ENCODE measurements at regions not wholly inside any gene's neighbourhood (a gene's known extent, or its start where the extent isn't known, plus 50 kb on each side); places are given as distances from the start of the nearest gene placed in this dataset.

GRCh38 chr12:47305464-47305863, 225.7 kb upstream of the AMIGO2 start:
- H3K4me3 ChIP-seq (ENCODE audit: low read length): no peak overlapping the region
- TF ChIP-seq, protein P1, sequence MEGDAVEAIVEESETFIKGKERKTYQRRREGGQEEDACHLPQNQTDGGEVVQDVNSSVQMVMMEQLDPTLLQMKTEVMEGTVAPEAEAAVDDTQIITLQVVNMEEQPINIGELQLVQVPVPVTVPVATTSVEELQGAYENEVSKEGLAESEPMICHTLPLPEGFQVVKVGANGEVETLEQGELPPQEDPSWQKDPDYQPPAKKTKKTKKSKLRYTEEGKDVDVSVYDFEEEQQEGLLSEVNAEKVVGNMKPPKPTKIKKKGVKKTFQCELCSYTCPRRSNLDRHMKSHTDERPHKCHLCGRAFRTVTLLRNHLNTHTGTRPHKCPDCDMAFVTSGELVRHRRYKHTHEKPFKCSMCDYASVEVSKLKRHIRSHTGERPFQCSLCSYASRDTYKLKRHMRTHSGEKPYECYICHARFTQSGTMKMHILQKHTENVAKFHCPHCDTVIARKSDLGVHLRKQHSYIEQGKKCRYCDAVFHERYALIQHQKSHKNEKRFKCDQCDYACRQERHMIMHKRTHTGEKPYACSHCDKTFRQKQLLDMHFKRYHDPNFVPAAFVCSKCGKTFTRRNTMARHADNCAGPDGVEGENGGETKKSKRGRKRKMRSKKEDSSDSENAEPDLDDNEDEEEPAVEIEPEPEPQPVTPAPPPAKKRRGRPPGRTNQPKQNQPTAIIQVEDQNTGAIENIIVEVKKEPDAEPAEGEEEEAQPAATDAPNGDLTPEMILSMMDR (conservative IDR thresholded peaks at IDR 0.05; ENCODE audit: low read depth, low read length): no peak
- DNase-seq (ENCODE audit: low read depth): no peak

- DNase-seq (ENCODE audit: low read depth): no peak
- TF ChIP-seq, protein P1 (conservative IDR thresholded peaks at IDR 0.05; ENCODE audit: low read depth, low read length): no peak
- no peak overlapping the region for H3K4me3 ChIP-seq (ENCODE audit: low read length)
Measured at GRCh38 chr12:47303995-47304560, 224.3 kb upstream of the AMIGO2 start.

DNA sequence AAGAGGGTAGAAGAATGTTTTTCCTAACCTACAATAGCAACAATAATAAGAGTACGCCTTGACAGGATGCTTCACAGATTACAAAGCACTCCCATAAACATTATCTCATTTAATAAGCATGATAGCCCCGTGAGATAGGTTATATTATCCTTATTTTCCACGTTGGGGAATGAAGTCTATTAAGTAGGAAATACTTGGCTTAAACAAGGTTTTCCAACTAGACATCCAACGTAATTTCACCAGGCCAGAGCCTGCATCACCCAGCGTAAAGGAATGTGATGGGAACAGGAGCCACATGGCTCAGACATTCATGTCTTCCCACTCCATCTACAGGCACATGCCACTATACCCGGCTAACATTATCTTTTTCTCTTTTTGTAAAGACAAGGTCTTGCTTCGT, 223.4 kb upstream of the AMIGO2 start:
- TF ChIP-seq, protein P1 (conservative IDR thresholded peaks at IDR 0.05; ENCODE audit: low read depth, low read length): no peak
- no peak for DNase-seq (ENCODE audit: low read depth)

DNA sequence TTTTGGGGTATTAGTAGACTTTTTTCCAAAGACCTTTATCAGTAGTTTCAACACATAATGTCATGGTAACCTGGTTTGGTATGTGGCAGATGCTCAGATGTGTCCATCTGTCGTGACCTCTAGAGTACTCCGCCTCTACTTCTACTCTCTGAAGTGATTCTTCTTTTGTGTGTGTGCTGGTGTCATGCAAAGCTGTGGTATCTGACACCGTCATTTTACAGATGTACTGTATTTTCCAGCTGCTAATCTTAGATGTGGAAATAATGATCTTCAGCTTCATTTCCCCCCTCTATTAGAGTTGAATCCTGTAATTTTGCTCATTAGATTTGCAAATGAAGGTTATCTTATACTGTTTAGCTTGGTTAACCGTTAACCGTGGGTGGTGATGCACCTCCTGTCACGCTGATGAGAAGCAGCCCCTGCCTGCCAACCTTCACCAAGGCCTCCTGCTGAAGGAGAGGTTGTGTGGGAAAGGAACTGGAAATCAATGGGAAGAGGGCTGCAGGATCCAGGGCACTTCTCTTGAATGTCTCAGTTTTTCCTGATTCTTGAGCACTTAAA, 222.4 kb upstream of the AMIGO2 start:
- TF ChIP-seq, protein P1 (conservative IDR thresholded peaks at IDR 0.05; ENCODE audit: low read depth, low read length): no peak
- no peak for DNase-seq (ENCODE audit: low read depth)

More for the DNA sequence above, 223.4 kb upstream of the AMIGO2 start:
- H3K4me3 ChIP-seq (ENCODE audit: low read length): no peak overlapping the region

DNA sequence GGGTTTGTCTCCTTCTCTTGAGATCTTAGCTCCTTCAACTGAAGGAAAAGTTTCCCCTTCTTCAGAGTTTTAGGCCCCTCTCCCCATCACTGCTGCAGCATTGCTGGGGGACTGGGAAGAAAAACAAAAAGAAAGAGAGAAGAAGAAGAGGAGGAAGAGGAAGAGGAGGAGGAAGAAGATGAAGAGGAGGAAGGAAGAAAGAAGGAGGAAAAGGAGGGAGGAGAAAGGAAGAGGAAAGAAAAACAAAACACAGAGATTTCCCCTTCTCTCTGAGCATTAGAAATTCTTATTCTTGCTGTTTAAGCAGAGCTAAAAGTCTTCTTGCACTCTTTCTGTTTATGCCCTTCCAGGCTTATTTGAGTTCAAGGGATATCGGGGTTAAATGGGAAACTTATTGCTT, 219.8 kb upstream of the AMIGO2 start:
- no peak for DNase-seq (ENCODE audit: low read depth)
- TF ChIP-seq, protein P1 (conservative IDR thresholded peaks at IDR 0.05; ENCODE audit: low read depth, low read length): no peak
- no peak overlapping the region for H3K4me3 ChIP-seq (ENCODE audit: low read length)

More for the DNA sequence above, 222.4 kb upstream of the AMIGO2 start:
- no peak overlapping the region for H3K4me3 ChIP-seq (ENCODE audit: low read length)

- DNase-seq (ENCODE audit: low read depth): no peak
- H3K4me3 ChIP-seq (ENCODE audit: low read length): no peak overlapping the region
- TF ChIP-seq, protein P1 (conservative IDR thresholded peaks at IDR 0.05; ENCODE audit: low read depth, low read length): no peak
Measured at GRCh38 chr12:47297993-47298392, 218.2 kb upstream of the AMIGO2 start.

GRCh38 chr12:47296828-47297227, 217.1 kb upstream of the AMIGO2 start:
- no peak overlapping the region for H3K4me3 ChIP-seq (ENCODE audit: low read length)
- DNase-seq (ENCODE audit: low read depth): no peak
- TF ChIP-seq, protein P1 (conservative IDR thresholded peaks at IDR 0.05; ENCODE audit: low read depth, low read length): no peak

Measured in retinal pigment epithelial cell (primary cell).